Naive thymus-derived CD8-positive, alpha-beta T cell (primary cell): ENCODE measurements at regions not wholly inside any gene's neighbourhood (a gene's known extent, or its start where the extent isn't known, plus 50 kb on each side); places are given as distances from the start of the nearest gene placed in this dataset.

Experiments used
- ATAC-seq, 2 donors: fragments of 150-1000 bp; cut with Tn5 transposase in 1 of 2; sonication (Bioruptor Pico), chemical (Tn5 transposase) in 1 of 2; 1 replicate in 1 of 2; 2 replicates in 1 of 2; pipeline ENCODE4 v1.10.0; 2021; ENCODE audit warnings: mild to moderate bottlenecking in 2 of 2, moderate library complexity in 2 of 2
- POLR2A ChIA-PET: fragments of 350-600 bp; sonication (Branson Sonifier 250); formaldehyde crosslinking; loops from one replicate; lab custom pipeline; 2021; ENCODE audit warnings: antibody characterized with exemption; lab: Charles Lee
- DNase-seq, 10 donors: peaks; one replicate each; pipeline versions ENCODE4 v3.0.0 to v3.0.0-alpha.2; 2020 to 2022
- H3K27ac Mint-ChIP-seq, 10 donors: one replicate each; pipeline ENCODE4 v1.8.0; 2020 to 2022; ENCODE audit warnings: mild to moderate bottlenecking in 10 of 10, mixed read lengths in 10 of 10, moderate library complexity in 4 of 10, inconsistent platforms in 1 of 10
- H3K27me3 Mint-ChIP-seq, 5 donors: one replicate each; pipeline ENCODE4 v1.8.0; 2021 to 2022; ENCODE audit warnings: mixed read lengths in 5 of 5
- H3K36me3 Mint-ChIP-seq, 3 donors: one replicate each; pipeline ENCODE4 v1.8.0; 2020 to 2022; ENCODE audit warnings: mixed read lengths in 3 of 3, mild to moderate bottlenecking in 2 of 3, inconsistent platforms in 1 of 3
- H3K4me1 Mint-ChIP-seq, 4 donors: one replicate each; pipeline ENCODE4 v1.8.0; 2021 to 2022; ENCODE audit warnings: mixed read lengths in 4 of 4
- H3K4me3 Mint-ChIP-seq, 10 donors: one replicate each; pipeline ENCODE4 v1.8.0; 2020 to 2022; ENCODE audit warnings: mild to moderate bottlenecking in 10 of 10, mixed read lengths in 10 of 10, moderate library complexity in 6 of 10, inconsistent platforms in 1 of 10
- H3K9me3 Mint-ChIP-seq, 9 donors: one replicate each; pipeline ENCODE4 v1.8.0; 2020 to 2022; ENCODE audit warnings: mixed read lengths in 9 of 9, mild to moderate bottlenecking in 3 of 9, inconsistent platforms in 1 of 9, moderate library complexity in 1 of 9

- Mint-ChIP-seq H3K4me3 (peak overlapping the region in 3 of 10 donors; percentile 22 to 78 (median 50)), H3K4me1 (peaks cover 13 to 48% (median 41%) of the 10 kb centered on the region in 4 donors)
- POLR2A ChIA-PET, result no interaction called here
These were observed 132.9 kb upstream of the RAB4A start for GRCh38 chr1:229138058-229138457.

GRCh38 chr1:229139331-229140118, 131.4 kb upstream of the RAB4A start:
- DNase-seq, result peak in 1 of 10 donors; percentile 25
- H3K36me3 Mint-ChIP-seq, result peaks cover 0 to 15% (median 0%) of the 10 kb centered on the region in 3 donors
- POLR2A ChIA-PET, result interaction anchor here (1.0 to 1.9 kb wide), 2 partner anchors 9 to 12 kb away, joined by 4 to 8 read pairs; no protein-coding TSS in a partner anchor

More at GRCh38 chr1:229138058-229138457, 132.9 kb upstream of the RAB4A start:
- Mint-ChIP-seq H3K27me3 (no peaks in the 10 kb centered on the region), H3K36me3 (peaks cover 0 to 21% (median 7%) of the 10 kb centered on the region in 3 donors), H3K9me3 (peaks cover 0 to 25% (median 17%) of the 10 kb centered on the region in 9 donors), H3K27ac (peak overlapping the region in 5 of 10 donors; percentile 11 to 96 (median 71))
- DNase-seq (no peak), ATAC-seq (no peak)

GRCh38 chr1:229140119-229140396, 130.9 kb upstream of the RAB4A start:
- DNase-seq, result no peak
- peak overlapping the region in 8 of 10 donors; percentile 14 to 96 (median 68) for H3K27ac Mint-ChIP-seq

More at GRCh38 chr1:229139331-229140118, 131.4 kb upstream of the RAB4A start:
- peak; percentile 25 to 44 for ATAC-seq
- Mint-ChIP-seq H3K4me3 (peak overlapping the region; percentile 34 to 85 (median 66)), H3K4me1 (peaks cover 13 to 45% (median 39%) of the 10 kb centered on the region in 4 donors), H3K27ac (peak overlapping the region in 9 of 10 donors; percentile 0 to 96 (median 63)), H3K9me3 (peaks cover 0 to 18% (median 6%) of the 10 kb centered on the region in 9 donors), H3K27me3 (peaks cover 0 to 7% (median 0%) of the 10 kb centered on the region in 5 donors)

GRCh38 chr1:229141271-229141670, 129.6 kb upstream of the RAB4A start:
- Mint-ChIP-seq H3K27me3 (peaks cover 0 to 21% (median 0%) of the 10 kb centered on the region in 5 donors), H3K36me3 (no peaks in the 10 kb centered on the region), H3K4me3 (no peak overlapping the region), H3K27ac (no peak overlapping the region), H3K4me1 (peaks cover 10 to 41% (median 37%) of the 10 kb centered on the region in 4 donors), H3K9me3 (peaks cover 0 to under 1% (median 0%) of the 10 kb centered on the region in 9 donors)
- no peak for ATAC-seq
- DNase-seq, result no peak
- POLR2A ChIA-PET, result interaction anchor here (0.6 to 1.3 kb wide), 3 partner anchors 10 to 303 kb away, joined by 3 read pairs; no protein-coding TSS in a partner anchor

More at GRCh38 chr1:229140119-229140396, 130.9 kb upstream of the RAB4A start:
- Mint-ChIP-seq H3K9me3 (peaks cover 0 to 13% (median 6%) of the 10 kb centered on the region in 9 donors), H3K36me3 (peaks cover 0 to 10% (median 0%) of the 10 kb centered on the region in 3 donors), H3K4me3 (peak overlapping the region in 8 of 10 donors; percentile 21 to 85 (median 56)), H3K4me1 (peaks cover 13 to 45% (median 39%) of the 10 kb centered on the region in 4 donors), H3K27me3 (peaks cover 0 to 9% (median 0%) of the 10 kb centered on the region in 5 donors)
- POLR2A ChIA-PET, result interaction anchor here (1.0 to 1.9 kb wide), 2 partner anchors 10 to 12 kb away, joined by 4 to 8 read pairs; no protein-coding TSS in a partner anchor
- ATAC-seq, result no peak

- peaks cover 10 to 35% (median 31%) of the 10 kb centered on the region in 4 donors for H3K4me1 Mint-ChIP-seq
- DNase-seq (no peak), ATAC-seq (no peak)
- no peaks in the 10 kb centered on the region for H3K9me3 Mint-ChIP-seq
- peaks cover 0 to 27% (median 3%) of the 10 kb centered on the region in 5 donors for H3K27me3 Mint-ChIP-seq
- peak overlapping the region in 1 of 10 donors; percentile 47 for H3K27ac Mint-ChIP-seq
- POLR2A ChIA-PET, result interaction anchor here (1.3 kb wide), 1 partner anchor 12 kb away, joined by 3 read pairs; no protein-coding TSS in a partner anchor
- H3K4me3 Mint-ChIP-seq, result no peak overlapping the region
- no peaks in the 10 kb centered on the region for H3K36me3 Mint-ChIP-seq
These were observed 129.1 kb upstream of the RAB4A start for GRCh38 chr1:229141689-229142377.

- POLR2A ChIA-PET, result interaction anchor here (1.3 kb wide), 1 partner anchor 13 kb away, joined by 3 read pairs; no protein-coding TSS in a partner anchor
- no peak overlapping the region for H3K4me3 Mint-ChIP-seq
- H3K4me1 Mint-ChIP-seq, result peaks cover 11 to 29% (median 25%) of the 10 kb centered on the region in 4 donors
- no peaks in the 10 kb centered on the region for H3K9me3 Mint-ChIP-seq
- ATAC-seq (no peak), DNase-seq (no peak)
- H3K27ac Mint-ChIP-seq, result peak overlapping the region in 1 of 10 donors; percentile 47
- peaks cover 0 to 33% (median 7%) of the 10 kb centered on the region in 5 donors for H3K27me3 Mint-ChIP-seq
- H3K36me3 Mint-ChIP-seq, result no peaks in the 10 kb centered on the region
These were observed 128.4 kb upstream of the RAB4A start for GRCh38 chr1:229142471-229142870.

- Mint-ChIP-seq H3K27me3 (peaks cover 0 to 33% (median 7%) of the 10 kb centered on the region in 5 donors), H3K4me1 (peaks cover 0 to 2% (median 0%) of the 10 kb centered on the region in 4 donors), H3K36me3 (no peaks in the 10 kb centered on the region), H3K4me3 (no peak overlapping the region), H3K9me3 (no peaks in the 10 kb centered on the region), H3K27ac (peak overlapping the region in 2 of 10 donors; percentile 14 to 19)
- POLR2A ChIA-PET, result no interaction called here
- no peak for DNase-seq
- ATAC-seq, result no peak
These were observed 124.3 kb upstream of the RAB4A start for GRCh38 chr1:229146647-229147046.

GRCh38 chr1:229147072-229147471, 123.8 kb upstream of the RAB4A start:
- Mint-ChIP-seq H3K4me3 (no peak overlapping the region), H3K36me3 (no peaks in the 10 kb centered on the region), H3K27ac (peak overlapping the region in 2 of 10 donors; percentile 14 to 19), H3K27me3 (peaks cover 0 to 33% (median 7%) of the 10 kb centered on the region in 5 donors), H3K4me1 (peaks cover 0 to 2% (median under 1%) of the 10 kb centered on the region in 4 donors), H3K9me3 (no peaks in the 10 kb centered on the region)
- POLR2A ChIA-PET, result no interaction called here
- no peak for DNase-seq
- no peak for ATAC-seq

GRCh38 chr1:229148041-229148671, 122.8 kb upstream of the RAB4A start:
- POLR2A ChIA-PET, result no interaction called here
- Mint-ChIP-seq H3K36me3 (no peaks in the 10 kb centered on the region), H3K4me3 (no peak overlapping the region), H3K9me3 (no peaks in the 10 kb centered on the region), H3K27ac (no peak overlapping the region), H3K4me1 (peaks cover 0 to 2% (median under 1%) of the 10 kb centered on the region in 4 donors), H3K27me3 (peaks cover 0 to 33% (median 7%) of the 10 kb centered on the region in 5 donors)
- no peak for ATAC-seq
- no peak for DNase-seq

GRCh38 chr1:229148743-229149142, 122.2 kb upstream of the RAB4A start:
- Mint-ChIP-seq H3K4me1 (peaks cover 0 to 7% (median 4%) of the 10 kb centered on the region in 4 donors), H3K27me3 (peaks cover 0 to 33% (median 7%) of the 10 kb centered on the region in 5 donors), H3K4me3 (no peak overlapping the region), H3K9me3 (no peaks in the 10 kb centered on the region), H3K27ac (no peak overlapping the region), H3K36me3 (no peaks in the 10 kb centered on the region)
- ATAC-seq (no peak), DNase-seq (no peak)
- POLR2A ChIA-PET, result no interaction called here

- Mint-ChIP-seq H3K27ac (no peak overlapping the region), H3K27me3 (peaks cover 0 to 27% (median 7%) of the 10 kb centered on the region in 5 donors), H3K4me3 (no peak overlapping the region), H3K4me1 (peaks cover 1 to 14% (median 7%) of the 10 kb centered on the region in 4 donors), H3K9me3 (no peaks in the 10 kb centered on the region), H3K36me3 (no peaks in the 10 kb centered on the region)
- DNase-seq (no peak), ATAC-seq (no peak)
- POLR2A ChIA-PET, result no interaction called here
These were observed 121.5 kb upstream of the RAB4A start for GRCh38 chr1:229149435-229149834.

- no peaks in the 10 kb centered on the region for H3K9me3 Mint-ChIP-seq
- no peak for ATAC-seq
These were observed 120.4 kb upstream of the RAB4A start for GRCh38 chr1:229150518-229150917.

More at GRCh38 chr1:229150518-229150917, 120.4 kb upstream of the RAB4A start:
- Mint-ChIP-seq H3K36me3 (no peaks in the 10 kb centered on the region), H3K4me3 (no peak overlapping the region), H3K27ac (no peak overlapping the region), H3K27me3 (peaks cover 0 to 19% (median 7%) of the 10 kb centered on the region in 5 donors), H3K4me1 (peaks cover 9 to 25% (median 17%) of the 10 kb centered on the region in 4 donors)
- POLR2A ChIA-PET, result no interaction called here
- no peak for DNase-seq
